ENCODE measurements at regions not wholly inside any gene's neighbourhood (a gene's known extent, or its start where the extent isn't known, plus 50 kb on each side); places are given as distances from the start of the nearest gene placed in this dataset.

- H3K27me3 ChIP-seq (ENCODE audit: insufficient read depth): no peaks in the 10 kb centered on the region
- no peaks in the 10 kb centered on the region for H3K4me1 ChIP-seq (ENCODE audit: control insufficient read depth in 1 of 2, insufficient read depth in 2 of 2, low read depth in 1 of 2, low read length in 1 of 2)
- no peaks in the 10 kb centered on the region for H4K20me1 ChIP-seq (ENCODE audit: insufficient read depth)
- no peak for TF ChIP-seq ZBTB33 (IDR thresholded peaks at IDR 0.05; ENCODE audit: borderline replicate concordance, low read depth)
- TF ChIP-seq ELF1 (IDR thresholded peaks at IDR 0.05): no peak
- no peak for TF ChIP-seq RCOR1 (IDR thresholded peaks at IDR 0.05; ENCODE audit: low read length)
- TF ChIP-seq EZH2phosphoT487 (IDR thresholded peaks at IDR 0.05; ENCODE audit: borderline replicate concordance, low read depth): no peak
- no peak for TF ChIP-seq SIN3A (IDR thresholded peaks at IDR 0.05; ENCODE audit: borderline replicate concordance, low read depth, low read length)
- no peak for TF ChIP-seq TEAD4 (IDR thresholded peaks at IDR 0.05; ENCODE audit: borderline replicate concordance, insufficient read depth)
- TF ChIP-seq FOXM1 (IDR thresholded peaks at IDR 0.05; ENCODE audit: low read depth): no peak
- TF ChIP-seq YY1 (IDR thresholded peaks at IDR 0.05; ENCODE audit: low read depth): no peak
- TF ChIP-seq IRF3 (IDR thresholded peaks at IDR 0.05; ENCODE audit: low read depth, low read length): no peak
- TF ChIP-seq MEF2A (IDR thresholded peaks at IDR 0.05; ENCODE audit: borderline replicate concordance, low read depth): no peak
- no peak for TF ChIP-seq RFX5 (IDR thresholded peaks at IDR 0.05; ENCODE audit: low read length)
- no peak for TF ChIP-seq PBX3 (IDR thresholded peaks at IDR 0.05)
- no peak for TF ChIP-seq REST (IDR thresholded peaks at IDR 0.05; ENCODE audit: low read depth, low read length)
- no peak for TF ChIP-seq CHD2 (IDR thresholded peaks at IDR 0.05; ENCODE audit: low read length, partially characterized antibody)
- no peak for TF ChIP-seq POLR2AphosphoS5 (IDR thresholded peaks at IDR 0.05; ENCODE audit: low read depth, low read length)
- ChIA-PET CTCF (interaction anchor here (1.7 kb wide), 1 partner anchor 9 kb away, joined by 4 read pairs; no protein-coding TSS in a partner anchor), POLR2A (no interaction called here)
- no peaks in the 10 kb centered on the region for H3K36me3 ChIP-seq (replicated peaks in 1 of 2; ENCODE audit: control insufficient read depth in 1 of 2, insufficient read depth in 2 of 2, low read length in 1 of 2)
- no peaks in the 10 kb centered on the region for H3K79me2 ChIP-seq (ENCODE audit: insufficient read depth)
- H3K9me3 ChIP-seq: no peaks in the 10 kb centered on the region
- no peak overlapping the region for H2AFZ ChIP-seq (ENCODE audit: low read depth)
- no peak overlapping the region for H3K4me2 ChIP-seq
- no peak overlapping the region for H3K27ac ChIP-seq (ENCODE audit: low read depth in 2 of 2, low read length in 1 of 2)
- no peaks in the 10 kb centered on the region for H3F3A ChIP-seq (replicated peaks; ENCODE audit: insufficient read depth)
- no peaks in the 10 kb centered on the region for H3K9me2 ChIP-seq
- H3K4me3 ChIP-seq (ENCODE audit: low read depth in 2 of 2, low read length in 1 of 2): no peak overlapping the region
- no peak overlapping the region for H3K9ac ChIP-seq
- 75% methylated on average over 5 of the region's 5 CpGs for WGBS (ENCODE audit: low lambda C conversion rate)
- DNase-seq: no peak
These were observed 220.1 kb downstream of the IKZF2 start for GRCh38 chr2:212931271-212931670.
